Natural killer cell (primary cell): ENCODE measurements at regions not wholly inside any gene's neighbourhood (a gene's known extent, or its start where the extent isn't known, plus 50 kb on each side); places are given as distances from the start of the nearest gene placed in this dataset.

ENCODE experiments used
- ATAC-seq, 3 donors: fragments of 150-1000 bp in 2 of 3; fragments of 200-7000 bp in 1 of 3; cut with Tn5 transposase; 1 replicate in 1 of 3; 2 replicates in 2 of 3; pipeline ENCODE4 v1.10.0; 2021; ENCODE audit warnings: mild to moderate bottlenecking in 2 of 3, moderate library complexity in 2 of 3
- DNase-seq, 2 donors: peaks; one replicate each; pipeline versions ENCODE4 v3.0.0 to v3.0.0-alpha.2; 2013 to 2021; ENCODE audit warnings: mixed read lengths in 1 of 2
- H3K27ac ChIP-seq: one replicate; pipeline ENCODE4 v1.5.1; 2013; ENCODE audit warnings: mild to moderate bottlenecking, low read length
- H3K27me3 ChIP-seq: one replicate; pipeline ENCODE4 v1.6.1; 2013; ENCODE audit warnings: low read length; ENCODE audit not compliant: control insufficient read depth, insufficient read depth
- H3K36me3 ChIP-seq: one replicate; pipeline ENCODE4 v1.6.1; 2013; ENCODE audit warnings: low read length; ENCODE audit not compliant: control insufficient read depth, insufficient read depth
- H3K4me1 ChIP-seq: one replicate; pipeline ENCODE4 v1.6.1; 2013; ENCODE audit warnings: low read length; ENCODE audit not compliant: control insufficient read depth, insufficient read depth
- H3K4me3 ChIP-seq: one replicate; pipeline ENCODE4 v1.5.1; 2013; ENCODE audit warnings: low read length
- H3K9me3 ChIP-seq: one replicate; pipeline ENCODE4 v1.6.1; 2013; ENCODE audit warnings: low read length; ENCODE audit not compliant: control insufficient read depth, insufficient read depth
- H3K27ac Mint-ChIP-seq, 2 donors: one replicate each; pipeline ENCODE4 v1.8.0; 2022; ENCODE audit warnings: mild to moderate bottlenecking in 2 of 2, mixed read lengths in 2 of 2, moderate library complexity in 1 of 2
- H3K27me3 Mint-ChIP-seq, 2 donors: one replicate each; pipeline ENCODE4 v1.8.0; 2022; ENCODE audit warnings: low read depth in 2 of 2, mixed read lengths in 2 of 2
- H3K36me3 Mint-ChIP-seq: one replicate; pipeline ENCODE4 v1.8.0; 2022; ENCODE audit warnings: mixed read lengths
- H3K4me1 Mint-ChIP-seq, 2 donors: one replicate each; pipeline ENCODE4 v1.8.0; 2022; ENCODE audit warnings: mixed read lengths in 2 of 2
- H3K4me3 Mint-ChIP-seq: one replicate; pipeline ENCODE4 v1.8.0; 2022; ENCODE audit warnings: mild to moderate bottlenecking, moderate library complexity, mixed read lengths
- H3K9me3 Mint-ChIP-seq, 2 donors: one replicate each; pipeline ENCODE4 v1.8.0; 2022; ENCODE audit warnings: mixed read lengths in 2 of 2
- CTCF ChIP-seq: fragments of 200-600 bp; IDR thresholded peaks from one replicate; pipeline ENCODE4 v1.8.0; 2022; ENCODE audit warnings: antibody characterized with exemption
- WGBS: methylation state at CpG from one replicate; pipeline ENCODE4 v1.1.7; 2013; ENCODE audit warnings: missing lambda C conversion rate; ENCODE audit not compliant: insufficient coverage; 5-methylcytosine and 5-hydroxymethylcytosine counted together
- intact Hi-C: fragments of 100-400 bp; cut with micrococcal nuclease; formaldehyde crosslinking; loops from one replicate; pipeline ENCODE4 v1.14.2; 2022

GRCh38 chr2:10240911-10241610, 61.6 kb upstream of the HPCAL1 start:
- Histone ChIP-seq H3K27me3 (no peaks in the 10 kb centered on the region), H3K4me3 (no peak overlapping the region), H3K36me3 (no peaks in the 10 kb centered on the region), H3K9me3 (no peaks in the 10 kb centered on the region), H3K4me1 (peaks cover 4% of the 10 kb centered on the region), H3K27ac (no peak overlapping the region)
- Mint-ChIP-seq H3K36me3 (no peaks in the 10 kb centered on the region), H3K4me3 (no peak overlapping the region), H3K27ac (no peak overlapping the region), H3K9me3 (no peaks in the 10 kb centered on the region), H3K4me1 (peaks cover 0 to 9% of the 10 kb centered on the region in 2 donors), H3K27me3 (peaks cover 0 to 8% of the 10 kb centered on the region in 2 donors)
- ATAC-seq (no peak), DNase-seq (no peak)
- no peak for TF ChIP-seq CTCF
- whole genome bisulfite sequencing: 85% methylated on average over 21 of the region's 21 CpGs
- intact Hi-C loops: no loop called here

- no peak overlapping the region for H3K27ac Mint-ChIP-seq
- Histone ChIP-seq H3K4me1 (no peaks in the 10 kb centered on the region), H3K9me3 (no peaks in the 10 kb centered on the region), H3K36me3 (no peaks in the 10 kb centered on the region), H3K4me3 (no peak overlapping the region), H3K27me3 (no peaks in the 10 kb centered on the region), H3K27ac (no peak overlapping the region)
- no peaks in the 10 kb centered on the region for H3K36me3 Mint-ChIP-seq
- H3K4me3 Mint-ChIP-seq: no peak overlapping the region
- no peaks in the 10 kb centered on the region for H3K9me3 Mint-ChIP-seq
- TF ChIP-seq CTCF: no peak
- intact Hi-C loops: no loop called here
- ATAC-seq (no peak), DNase-seq (no peak)
- H3K27me3 Mint-ChIP-seq: peaks cover 0 to 4% of the 10 kb centered on the region in 2 donors
- peaks cover 0 to under 1% of the 10 kb centered on the region in 2 donors for H3K4me1 Mint-ChIP-seq
- 85% methylated on average over 20 of the region's 20 CpGs for WGBS
These were observed 60.9 kb upstream of the HPCAL1 start for GRCh38 chr2:10241641-10242430.

- no peak for ATAC-seq
- H3K4me3 ChIP-seq: no peak overlapping the region
- H3K4me1 Mint-ChIP-seq: no peaks in the 10 kb centered on the region
- DNase-seq: no peak
- no peaks in the 10 kb centered on the region for H3K36me3 ChIP-seq
- intact Hi-C loops: no loop called here
- WGBS: 92% methylated on average over 15 of the region's 15 CpGs
- no peaks in the 10 kb centered on the region for H3K9me3 ChIP-seq
- no peaks in the 10 kb centered on the region for H3K27me3 ChIP-seq
- H3K27me3 Mint-ChIP-seq: peaks cover 0 to 4% of the 10 kb centered on the region in 2 donors
- H3K27ac ChIP-seq: no peak overlapping the region
- H3K4me3 Mint-ChIP-seq: no peak overlapping the region
- H3K4me1 ChIP-seq: no peaks in the 10 kb centered on the region
- no peaks in the 10 kb centered on the region for H3K9me3 Mint-ChIP-seq
- no peak for TF ChIP-seq CTCF
- H3K27ac Mint-ChIP-seq: no peak overlapping the region
- H3K36me3 Mint-ChIP-seq: no peaks in the 10 kb centered on the region
These were observed 60.3 kb upstream of the HPCAL1 start for GRCh38 chr2:10242451-10242850.
